Panc1 (cell line): ENCODE measurements at regions not wholly inside any gene's neighbourhood (a gene's known extent, or its start where the extent isn't known, plus 50 kb on each side); places are given as distances from the start of the nearest gene placed in this dataset.

ENCODE experiments used
- ATAC-seq: fragments of 200-7000 bp; cut with Tn5 transposase; 2 replicates; pipeline ENCODE4 v1.9.1; 2020; ENCODE audit warnings: mild to moderate bottlenecking, moderate library complexity
- BruUV-seq: library from RNA; stranded (reverse); fragments of 400-500 nt; replicated peaks from 2 replicates; lab custom pipeline; 2021; lab: Mats Ljungman, UMichigan
- CTCF ChIA-PET: fragments of 300-600 bp; sonication (Branson Sonifier 250); formaldehyde crosslinking; loops from one replicate; lab custom pipeline; 2022; ENCODE audit warnings: antibody characterized with exemption; lab: Charles Lee
- POLR2A ChIA-PET: fragments of 300-600 bp; sonication (Branson Sonifier 250); formaldehyde crosslinking; loops from one replicate; lab custom pipeline; 2022; ENCODE audit warnings: antibody characterized with exemption; lab: Charles Lee
- DNase-seq: peaks from one replicate; pipeline ENCODE4 v3.0.0-alpha.2; 2010; ENCODE audit warnings: low read depth, low spot score
- H3K27ac ChIP-seq: 2 replicates; pipeline ENCODE4 v1.5.1; 2011; ENCODE audit warnings: mild to moderate bottlenecking, low read length, inconsistent platforms
- H3K27me3 ChIP-seq: fragments of 200-500 bp; sonication (Bioruptor generic); 2 replicates; pipeline ENCODE4 v1.6.0; 2014; ENCODE audit warnings: low read length, inconsistent platforms; ENCODE audit not compliant: control insufficient read depth, insufficient read depth
- H3K36me3 ChIP-seq: fragments of 200-500 bp; sonication (Bioruptor generic); 2 replicates; pipeline ENCODE4 v1.5.1; 2014; ENCODE audit warnings: inconsistent platforms, mild to moderate bottlenecking, low read length, moderate library complexity; ENCODE audit not compliant: control insufficient read depth, insufficient read depth
- H3K4me1 ChIP-seq: 2 replicates; pipeline ENCODE4 v1.5.1; 2011; ENCODE audit warnings: inconsistent platforms, mild to moderate bottlenecking, low read length, moderate library complexity; ENCODE audit not compliant: control insufficient read depth, insufficient read depth
- H3K4me3 ChIP-seq, 2 experiments: 2 replicates each; pipeline ENCODE4 v1.5.1; 2011 to 2012; ENCODE audit warnings: low read depth in 2 of 2, low read length in 2 of 2, mild to moderate bottlenecking in 2 of 2, inconsistent platforms in 1 of 2, moderate library complexity in 1 of 2
- H3K9me3 ChIP-seq: fragments of 200-500 bp; sonication (Bioruptor generic); 2 replicates; pipeline ENCODE4 v1.5.1; 2014; ENCODE audit warnings: low read depth, mild to moderate bottlenecking, inconsistent platforms, low read length, moderate library complexity; ENCODE audit not compliant: control insufficient read depth, insufficient read depth
- POLR2AphosphoS5 ChIP-seq: IDR thresholded peaks from 2 replicates; pipeline ENCODE4 v1.6.1; 2012; ENCODE audit warnings: mild to moderate bottlenecking, low read depth, low read length, moderate library complexity
- SIN3A ChIP-seq: IDR thresholded peaks from 2 replicates; pipeline ENCODE4 v1.6.1; 2012; ENCODE audit warnings: low read depth, mild to moderate bottlenecking, low read length, moderate library complexity, borderline replicate concordance; ENCODE audit not compliant: insufficient read depth
- TCF7L2 ChIP-seq: IDR thresholded peaks from 2 replicates; pipeline ENCODE4 v1.6.1; 2011; ENCODE audit warnings: mild to moderate bottlenecking, low read depth, low read length, inconsistent platforms
- in situ Hi-C: cut with HindIII; loops from 2 replicates; pipeline ENCODE4 v1.10.0; 2016; ENCODE audit warnings: low sequenced_read_pairs, low pct_unique_long_range_greater_than_20kb
- intact Hi-C: fragments of 100-400 bp; cut with micrococcal nuclease; formaldehyde crosslinking; loops from one replicate; pipeline ENCODE4 v1.10.0; 2022; ENCODE audit not compliant: unreplicated experiment
- TF ChIP-seq, protein P1 (sequence below): fragments of 450-650 bp; IDR thresholded peaks from 2 replicates; pipeline ENCODE4 v1.5.1; 2017; ENCODE audit warnings: mild to moderate bottlenecking
- TF ChIP-seq, protein P2 (sequence below), 2 experiments: IDR thresholded peaks; 2 replicates each; pipeline ENCODE4 v1.6.1; 2011 to 2012; ENCODE audit warnings: low read depth in 2 of 2, control low read depth in 1 of 2, low read length in 1 of 2, mild to moderate bottlenecking in 1 of 2, moderate library complexity in 1 of 2; ENCODE audit not compliant: insufficient read depth in 1 of 2

DNA sequence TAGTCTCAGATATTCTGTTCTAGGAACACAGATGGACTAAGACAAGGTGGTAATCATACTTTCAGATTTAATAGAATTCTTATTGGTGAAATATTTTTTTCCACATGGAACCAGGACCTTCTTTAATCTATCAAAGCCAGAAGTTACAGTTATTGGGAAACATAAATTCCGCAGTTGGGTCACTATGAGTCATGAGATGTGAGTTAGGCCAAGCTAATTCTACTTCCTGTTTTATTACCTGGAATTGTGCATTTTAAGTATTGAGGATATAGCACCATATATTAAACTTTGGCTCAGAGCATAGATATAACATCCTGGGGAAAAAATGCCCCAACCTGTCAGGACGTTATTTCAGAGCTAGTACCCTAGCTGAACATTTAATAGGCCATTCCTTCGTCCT is 96.4 kb upstream of the P3H2 start:
- H3K9me3 ChIP-seq, result no peaks in the 10 kb centered on the region
- H3K4me3 ChIP-seq, result no peak overlapping the region
- no peaks in the 10 kb centered on the region for H3K27me3 ChIP-seq
- no TSS peak for BruUV-seq
- ATAC-seq, result no peak
- ChIA-PET POLR2A (no interaction called here), CTCF (no interaction called here)
- intact Hi-C loops (no loop called here), in situ Hi-C loops (loop anchor here (10.0 kb wide), 1 partner anchor 242 kb away; no protein-coding TSS in a partner anchor)
- TF ChIP-seq POLR2AphosphoS5 (no peak), TCF7L2 (no peak), SIN3A (no peak)
- TF ChIP-seq, protein P1, sequence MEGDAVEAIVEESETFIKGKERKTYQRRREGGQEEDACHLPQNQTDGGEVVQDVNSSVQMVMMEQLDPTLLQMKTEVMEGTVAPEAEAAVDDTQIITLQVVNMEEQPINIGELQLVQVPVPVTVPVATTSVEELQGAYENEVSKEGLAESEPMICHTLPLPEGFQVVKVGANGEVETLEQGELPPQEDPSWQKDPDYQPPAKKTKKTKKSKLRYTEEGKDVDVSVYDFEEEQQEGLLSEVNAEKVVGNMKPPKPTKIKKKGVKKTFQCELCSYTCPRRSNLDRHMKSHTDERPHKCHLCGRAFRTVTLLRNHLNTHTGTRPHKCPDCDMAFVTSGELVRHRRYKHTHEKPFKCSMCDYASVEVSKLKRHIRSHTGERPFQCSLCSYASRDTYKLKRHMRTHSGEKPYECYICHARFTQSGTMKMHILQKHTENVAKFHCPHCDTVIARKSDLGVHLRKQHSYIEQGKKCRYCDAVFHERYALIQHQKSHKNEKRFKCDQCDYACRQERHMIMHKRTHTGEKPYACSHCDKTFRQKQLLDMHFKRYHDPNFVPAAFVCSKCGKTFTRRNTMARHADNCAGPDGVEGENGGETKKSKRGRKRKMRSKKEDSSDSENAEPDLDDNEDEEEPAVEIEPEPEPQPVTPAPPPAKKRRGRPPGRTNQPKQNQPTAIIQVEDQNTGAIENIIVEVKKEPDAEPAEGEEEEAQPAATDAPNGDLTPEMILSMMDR, result no peak
- TF ChIP-seq, protein P2, sequence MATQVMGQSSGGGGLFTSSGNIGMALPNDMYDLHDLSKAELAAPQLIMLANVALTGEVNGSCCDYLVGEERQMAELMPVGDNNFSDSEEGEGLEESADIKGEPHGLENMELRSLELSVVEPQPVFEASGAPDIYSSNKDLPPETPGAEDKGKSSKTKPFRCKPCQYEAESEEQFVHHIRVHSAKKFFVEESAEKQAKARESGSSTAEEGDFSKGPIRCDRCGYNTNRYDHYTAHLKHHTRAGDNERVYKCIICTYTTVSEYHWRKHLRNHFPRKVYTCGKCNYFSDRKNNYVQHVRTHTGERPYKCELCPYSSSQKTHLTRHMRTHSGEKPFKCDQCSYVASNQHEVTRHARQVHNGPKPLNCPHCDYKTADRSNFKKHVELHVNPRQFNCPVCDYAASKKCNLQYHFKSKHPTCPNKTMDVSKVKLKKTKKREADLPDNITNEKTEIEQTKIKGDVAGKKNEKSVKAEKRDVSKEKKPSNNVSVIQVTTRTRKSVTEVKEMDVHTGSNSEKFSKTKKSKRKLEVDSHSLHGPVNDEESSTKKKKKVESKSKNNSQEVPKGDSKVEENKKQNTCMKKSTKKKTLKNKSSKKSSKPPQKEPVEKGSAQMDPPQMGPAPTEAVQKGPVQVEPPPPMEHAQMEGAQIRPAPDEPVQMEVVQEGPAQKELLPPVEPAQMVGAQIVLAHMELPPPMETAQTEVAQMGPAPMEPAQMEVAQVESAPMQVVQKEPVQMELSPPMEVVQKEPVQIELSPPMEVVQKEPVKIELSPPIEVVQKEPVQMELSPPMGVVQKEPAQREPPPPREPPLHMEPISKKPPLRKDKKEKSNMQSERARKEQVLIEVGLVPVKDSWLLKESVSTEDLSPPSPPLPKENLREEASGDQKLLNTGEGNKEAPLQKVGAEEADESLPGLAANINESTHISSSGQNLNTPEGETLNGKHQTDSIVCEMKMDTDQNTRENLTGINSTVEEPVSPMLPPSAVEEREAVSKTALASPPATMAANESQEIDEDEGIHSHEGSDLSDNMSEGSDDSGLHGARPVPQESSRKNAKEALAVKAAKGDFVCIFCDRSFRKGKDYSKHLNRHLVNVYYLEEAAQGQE (IDR thresholded peaks at IDR 0.05; ENCODE audit: insufficient read depth in 1 of 2, low read depth in 2 of 2, low read length in 1 of 2), result no peak
- no peak for DNase-seq
- no peaks in the 10 kb centered on the region for H3K4me1 ChIP-seq
- H3K36me3 ChIP-seq, result no peaks in the 10 kb centered on the region
- no peak overlapping the region for H3K27ac ChIP-seq

DNA sequence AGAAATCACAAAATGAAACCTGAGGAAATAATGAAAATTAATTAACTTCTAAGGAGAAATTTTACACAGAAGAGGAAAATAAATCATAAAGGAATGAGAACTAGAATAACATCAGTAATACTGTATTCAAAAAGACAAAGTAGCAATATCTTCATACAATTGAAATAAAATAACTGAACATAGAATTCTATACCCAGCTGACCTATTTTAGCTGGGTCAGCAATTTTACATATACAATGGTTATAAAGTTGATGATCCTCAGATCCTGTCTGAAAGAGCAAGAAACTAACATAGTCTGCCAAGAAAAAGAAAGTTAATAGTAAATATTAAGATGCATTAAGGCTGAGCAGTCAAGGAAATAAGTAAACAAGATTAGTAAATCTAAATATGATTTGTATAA is 93.0 kb upstream of the P3H2 start:
- CTCF ChIA-PET, result no interaction called here
- H3K4me3 ChIP-seq, result no peak overlapping the region
- no peaks in the 10 kb centered on the region for H3K9me3 ChIP-seq
- TF ChIP-seq, protein P2 (IDR thresholded peaks at IDR 0.05; ENCODE audit: insufficient read depth in 1 of 2, low read depth in 2 of 2, low read length in 1 of 2), result no peak
- TF ChIP-seq SIN3A (no peak), POLR2AphosphoS5 (no peak), TCF7L2 (no peak)
- TF ChIP-seq, protein P1, result no peak
- no peak overlapping the region for H3K27ac ChIP-seq
- POLR2A ChIA-PET, result no interaction called here
- no peaks in the 10 kb centered on the region for H3K4me1 ChIP-seq
- no peak for DNase-seq
- H3K36me3 ChIP-seq, result no peaks in the 10 kb centered on the region
- in situ Hi-C loops, result loop anchor here (10.0 kb wide), 1 partner anchor 239 kb away; no protein-coding TSS in a partner anchor
- BruUV-seq, result no TSS peak
- no peaks in the 10 kb centered on the region for H3K27me3 ChIP-seq
- ATAC-seq, result no peak
- intact Hi-C loops, result no loop called here
